Breast epithelium (tissue), 4 donors: ENCODE measurements at regions not wholly inside any gene's neighbourhood (a gene's known extent, or its start where the extent isn't known, plus 50 kb on each side); places are given as distances from the start of the nearest gene placed in this dataset.
"Not testable (repeated sequence)": the region's sequence is repeated elsewhere in the genome, so short reads cannot be mapped to it uniquely, and the experiment has no call there.

ENCODE experiments used
- DNase-seq, 2 donors: peaks; one replicate each; pipeline ENCODE4 v3.0.0-alpha.2; 2019; ENCODE audit warnings: low spot score in 2 of 2
- H3K27ac ChIP-seq, 2 donors: fragments of 200-600 bp; sonication (generic) in 1 of 2; one replicate each; pipeline ENCODE4 v1.5.1; 2016 to 2019; ENCODE audit warnings: mild to moderate bottlenecking in 1 of 2
- H3K27me3 ChIP-seq, 2 donors: fragments of 200-600 bp; sonication (generic) in 1 of 2; one replicate each; pipeline versions ENCODE4 v1.5.1 to v1.6.0; 2017 to 2019; ENCODE audit warnings: control low read depth in 1 of 2, mild to moderate bottlenecking in 1 of 2
- H3K36me3 ChIP-seq: fragments of 200-600 bp; one replicate; pipeline ENCODE4 v1.5.1; 2019
- H3K4me1 ChIP-seq, 2 donors: fragments of 200-600 bp; sonication (generic); one replicate each; pipeline ENCODE4 v1.5.1; 2016 to 2019; ENCODE audit warnings: control low read depth in 1 of 2
- H3K4me3 ChIP-seq, 3 donors: fragments of 200-600 bp; sonication (generic); 1 replicate in 2 of 3; 2 replicates in 1 of 3; pipeline ENCODE4 v1.5.1; 2016 to 2019; ENCODE audit warnings: mild to moderate bottlenecking in 3 of 3, moderate library complexity in 2 of 3
- H3K9me3 ChIP-seq, 2 donors: fragments of 200-600 bp; sonication (generic) in 1 of 2; one replicate each; pipeline ENCODE4 v1.5.1; 2016 to 2019; ENCODE audit warnings: control low read depth in 1 of 2
- CTCF ChIP-seq, 3 donors: fragments of 450-650 bp; IDR thresholded peaks; one replicate each; pipeline ENCODE4 v1.5.1; 2016 to 2017; ENCODE audit warnings: antibody characterized with exemption in 3 of 3, mild to moderate bottlenecking in 3 of 3, moderate library complexity in 3 of 3
- POLR2A ChIP-seq: fragments of 450-650 bp; IDR thresholded peaks from one replicate; pipeline ENCODE4 v1.6.1; 2016; ENCODE audit warnings: antibody characterized with exemption, mild to moderate bottlenecking, moderate library complexity
- POLR2AphosphoS5 ChIP-seq, 3 donors: sonication (generic); formaldehyde crosslinking; IDR thresholded peaks; one replicate each; pipeline ENCODE4 v1.6.1; 2017; ENCODE audit warnings: antibody characterized with exemption in 3 of 3
- intact Hi-C: fragments of 100-400 bp; cut with DNase I; formaldehyde crosslinking; loops from one replicate; pipeline ENCODE4 v1.15.1; 2023; ENCODE audit warnings: low total_unique reads

- TF ChIP-seq POLR2A (no peak), POLR2AphosphoS5 (IDR thresholded peaks at IDR 0.05) (no peak), CTCF (IDR thresholded peaks at IDR 0.05) (no peak)
- Histone ChIP-seq H3K4me3 (no peak overlapping the region), H3K27ac (no peak overlapping the region), H3K4me1 (no peaks in the 10 kb centered on the region), H3K27me3 (no peaks in the 10 kb centered on the region), H3K36me3 (no peaks in the 10 kb centered on the region), H3K9me3 (no peaks in the 10 kb centered on the region)
- intact Hi-C loops, result no loop called here
- no peak for DNase-seq
These were observed 171.1 kb downstream of the SOD2 start for GRCh38 chr6:159521962-159522361.

GRCh38 chr6:159520002-159520401 lies 173.0 kb downstream of the SOD2 start:
- Histone ChIP-seq H3K27me3 (no peaks in the 10 kb centered on the region), H3K9me3 (peaks cover 0 to 8% of the 10 kb centered on the region in 2 donors), H3K4me3 (no peak overlapping the region), H3K36me3 (no peaks in the 10 kb centered on the region), H3K27ac (no peak overlapping the region), H3K4me1 (no peaks in the 10 kb centered on the region)
- intact Hi-C loops, result no loop called here
- no peak for DNase-seq
- TF ChIP-seq CTCF (IDR thresholded peaks at IDR 0.05) (no peak), POLR2A (no peak), POLR2AphosphoS5 (IDR thresholded peaks at IDR 0.05) (no peak)

- H3K27me3 ChIP-seq, H3K36me3 ChIP-seq, H3K4me3 ChIP-seq, intact Hi-C loops, H3K9me3 ChIP-seq, H3K27ac ChIP-seq, H3K4me1 ChIP-seq, DNase-seq: not testable (repeated sequence)
These were observed 177.2 kb downstream of the SOD2 start for GRCh38 chr6:159515811-159516210.

- H3K4me3 ChIP-seq, result no peak overlapping the region
- H3K36me3 ChIP-seq, result no peaks in the 10 kb centered on the region
- DNase-seq, result no peak
- H3K27me3 ChIP-seq, result no peaks in the 10 kb centered on the region
- peaks cover 0 to 8% of the 10 kb centered on the region in 2 donors for H3K9me3 ChIP-seq
- TF ChIP-seq POLR2A (no peak), POLR2AphosphoS5 (IDR thresholded peaks at IDR 0.05) (no peak), CTCF (IDR thresholded peaks at IDR 0.05) (no peak)
- intact Hi-C loops, result no loop called here
- no peaks in the 10 kb centered on the region for H3K4me1 ChIP-seq
- no peak overlapping the region for H3K27ac ChIP-seq
These were observed 179.1 kb downstream of the SOD2 start for GRCh38 chr6:159513914-159514313.

- H3K36me3 ChIP-seq, result no peaks in the 10 kb centered on the region
- DNase-seq, result no peak
- no peak for TF ChIP-seq POLR2AphosphoS5 (IDR thresholded peaks at IDR 0.05)
- no peak for TF ChIP-seq POLR2A
- no peak for TF ChIP-seq CTCF (IDR thresholded peaks at IDR 0.05)
- intact Hi-C loops, result no loop called here
- no peaks in the 10 kb centered on the region for H3K27me3 ChIP-seq
- no peaks in the 10 kb centered on the region for H3K4me1 ChIP-seq
- H3K27ac ChIP-seq, result no peak overlapping the region
- no peak overlapping the region for H3K4me3 ChIP-seq
- H3K9me3 ChIP-seq, result peaks cover 0 to 8% of the 10 kb centered on the region in 2 donors
These were observed 179.8 kb downstream of the SOD2 start for GRCh38 chr6:159513074-159513720.

- H3K27ac ChIP-seq, result no peak overlapping the region
- H3K36me3 ChIP-seq, result no peaks in the 10 kb centered on the region
- H3K9me3 ChIP-seq, result peaks cover 0 to 8% of the 10 kb centered on the region in 2 donors
- intact Hi-C loops, result no loop called here
- no peak overlapping the region for H3K4me3 ChIP-seq
- no peak for TF ChIP-seq POLR2A
- no peak for TF ChIP-seq CTCF (IDR thresholded peaks at IDR 0.05)
- TF ChIP-seq POLR2AphosphoS5 (IDR thresholded peaks at IDR 0.05), result no peak
- no peaks in the 10 kb centered on the region for H3K4me1 ChIP-seq
- no peaks in the 10 kb centered on the region for H3K27me3 ChIP-seq
- DNase-seq, result no peak
These were observed 180.5 kb downstream of the SOD2 start for GRCh38 chr6:159512571-159512970.
